ENCODE measurements at regions not wholly inside any gene's neighbourhood (a gene's known extent, or its start where the extent isn't known, plus 50 kb on each side); places are given as distances from the start of the nearest gene placed in this dataset.

GRCh38 chr12:58009405-58010195 is 68.2 kb downstream of the ATP23 start:
- no peak for TF ChIP-seq CTCF (conservative IDR thresholded peaks at IDR 0.05 in 1 of 2, IDR thresholded peaks at IDR 0.05 in 1 of 2; ENCODE audit: extremely low read depth in 1 of 2, insufficient read depth in 1 of 2, low read depth in 1 of 2, low read length in 2 of 2)
- no peak for TF ChIP-seq EZH2 (IDR thresholded peaks at IDR 0.05; ENCODE audit: borderline replicate concordance, low read length)

Measured in mammary epithelial cell (primary cell).